ACHN (cell line): ENCODE measurements at regions not wholly inside any gene's neighbourhood (a gene's known extent, or its start where the extent isn't known, plus 50 kb on each side); places are given as distances from the start of the nearest gene placed in this dataset.

Experiments
- DNase-seq: peaks from one replicate; pipeline ENCODE4 v3.0.0-alpha.2; 2015
- in situ Hi-C: cut with HindIII; loops from 2 replicates; pipeline ENCODE4 v1.10.0; 2017; ENCODE audit warnings: low sequenced_read_pairs, low pct_ligation_motif_present, low pct_unique_long_range_greater_than_20kb

DNA sequence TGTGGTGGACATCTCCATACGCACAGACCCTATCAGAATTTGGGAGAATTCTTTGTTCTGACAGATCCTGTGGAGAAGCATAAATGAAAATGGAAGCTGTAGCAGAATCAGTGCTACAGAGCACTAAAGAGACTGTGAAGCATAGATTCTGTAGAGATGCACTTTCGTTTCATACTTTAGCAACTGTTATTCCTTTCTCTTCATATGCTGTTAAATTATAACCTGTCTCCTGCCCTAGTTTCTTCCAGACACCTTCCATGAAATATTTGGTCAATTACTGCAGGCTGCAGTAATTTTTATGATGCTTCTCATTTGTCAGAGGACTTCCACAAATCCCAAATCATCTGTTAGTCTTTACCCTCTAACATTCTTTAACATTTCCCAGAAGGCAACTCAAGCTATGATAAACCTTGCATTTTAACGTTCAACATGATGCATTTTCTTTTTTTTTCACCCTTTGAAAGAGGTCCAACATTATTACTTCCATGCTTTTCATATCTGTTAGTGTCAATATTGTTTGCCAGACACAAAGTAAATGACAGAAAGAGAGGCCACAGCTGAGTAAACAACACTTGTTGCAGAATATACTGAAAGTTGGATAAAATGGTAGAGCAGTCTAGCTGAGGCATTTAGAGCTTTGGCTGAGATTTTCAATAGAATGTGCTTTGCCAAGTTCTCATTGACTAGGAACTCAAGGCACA is 412.7 kb downstream of the LMO7 start:
- no peak for DNase-seq
- in situ Hi-C loops, result no loop called here

DNA sequence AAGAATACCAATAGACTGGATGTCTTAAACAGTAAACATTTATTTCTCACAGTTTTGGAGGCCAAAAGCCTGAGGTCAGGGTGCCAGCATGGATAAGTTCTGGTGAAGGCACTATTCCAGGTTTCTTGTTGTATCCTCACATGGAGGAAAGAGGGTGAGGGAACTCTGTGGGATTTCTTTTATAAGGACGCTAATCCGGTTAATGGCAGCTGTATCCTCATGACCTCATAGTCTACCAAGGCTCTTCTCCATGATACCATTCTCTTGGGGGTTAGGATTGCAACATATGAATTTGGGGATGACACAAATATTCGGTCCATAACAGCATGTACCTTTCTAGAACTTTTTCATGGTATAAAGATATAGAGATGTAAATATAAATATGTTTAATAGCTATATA is 412.0 kb downstream of the LMO7 start:
- DNase-seq, result no peak
- in situ Hi-C loops, result no loop called here

DNA sequence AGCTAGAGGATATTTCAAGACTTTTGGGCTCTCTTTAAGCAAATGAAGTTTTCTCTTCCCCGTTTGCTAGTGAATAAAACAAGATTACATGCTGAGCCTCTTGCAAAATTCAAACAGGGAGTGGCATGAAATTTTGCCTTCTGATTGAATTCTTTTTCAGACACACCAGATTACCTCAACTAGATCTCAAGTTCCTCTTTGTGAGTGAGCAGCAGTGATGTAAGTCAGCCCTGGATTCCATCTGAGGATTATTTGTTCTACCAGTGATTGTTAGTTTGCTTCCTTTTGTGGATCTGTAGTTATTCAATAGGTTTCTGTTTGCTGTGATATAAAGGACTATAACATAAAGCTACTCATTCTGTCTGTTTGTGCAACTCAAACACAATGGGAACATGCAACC is 407.7 kb downstream of the LMO7 start:
- in situ Hi-C loops, result no loop called here
- no peak for DNase-seq

DNA sequence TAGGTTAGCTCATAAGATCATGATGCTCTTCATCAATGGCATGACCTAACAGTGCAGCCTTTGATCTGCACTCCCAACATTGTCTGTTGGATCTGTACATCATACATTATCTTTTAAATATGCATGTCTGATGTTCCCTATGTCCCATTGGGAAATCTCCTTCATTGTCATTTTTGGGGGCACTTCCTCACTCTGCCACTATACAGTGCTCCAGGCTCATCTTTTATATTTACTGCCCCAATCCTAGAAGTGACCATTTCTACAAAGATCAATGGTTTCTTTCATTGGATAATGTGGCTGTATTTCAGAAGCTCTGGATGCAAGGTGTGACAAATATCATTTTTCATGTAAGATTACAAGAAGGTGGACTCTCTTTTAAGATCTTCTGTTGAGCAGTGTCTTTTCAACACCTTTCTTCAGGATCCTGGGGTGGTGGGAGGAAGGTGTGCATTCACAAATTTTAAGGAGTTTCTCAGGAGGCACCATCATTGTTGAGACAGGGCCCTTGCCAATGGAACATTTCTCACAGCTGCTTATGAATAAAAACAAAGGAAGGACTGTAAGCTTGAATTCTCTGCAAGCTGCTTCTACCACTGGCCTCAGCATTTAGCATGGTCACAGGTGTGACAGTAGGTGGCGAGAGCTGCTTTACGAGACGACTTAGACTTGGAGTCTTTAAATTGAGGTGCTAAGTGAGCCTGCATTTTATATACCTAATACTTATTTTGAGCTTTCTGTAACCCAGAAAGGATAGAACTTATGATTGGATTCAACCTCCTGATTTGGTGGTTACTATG is 403.0 kb downstream of the LMO7 start:
- peak; percentile 4 for DNase-seq
- in situ Hi-C loops, result no loop called here

DNA sequence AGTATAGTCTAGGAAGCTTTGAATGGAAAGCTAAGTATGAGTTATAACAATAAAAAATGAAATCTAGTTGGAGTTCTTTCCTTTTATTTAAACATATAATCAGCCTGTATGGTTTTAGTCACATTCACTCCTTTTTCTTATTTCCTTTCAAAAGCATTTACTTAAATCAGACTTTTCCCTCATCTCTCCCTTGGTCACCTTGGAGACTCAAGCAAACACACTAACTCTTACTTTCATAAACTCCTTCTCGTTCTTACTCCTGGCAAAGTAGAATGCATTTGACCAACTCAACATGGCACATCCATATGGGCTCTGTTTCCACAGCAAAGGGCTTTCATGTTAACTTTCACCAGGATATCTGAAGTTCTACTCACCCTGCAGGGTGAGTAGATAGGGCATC is 400.0 kb downstream of the LMO7 start:
- no peak for DNase-seq
- in situ Hi-C loops, result no loop called here

DNA sequence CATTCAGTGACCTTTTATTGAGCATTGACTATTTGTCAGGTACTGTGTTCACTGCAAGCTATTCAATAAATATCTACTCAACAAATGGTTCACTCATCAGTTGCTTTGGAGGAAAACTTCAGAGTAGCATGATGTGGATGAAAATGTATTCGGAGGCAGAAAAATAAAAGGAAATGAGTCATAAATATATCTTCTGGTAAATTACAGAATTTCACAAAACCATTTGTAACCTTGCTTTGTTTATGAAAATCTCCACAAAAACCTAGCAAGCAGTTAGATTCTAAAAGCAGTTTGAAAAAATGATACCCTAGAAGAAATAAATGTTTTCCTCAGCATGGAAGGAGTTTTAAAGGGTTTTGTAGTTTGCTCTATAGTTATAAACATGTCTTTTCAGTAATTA is 399.6 kb downstream of the LMO7 start:
- in situ Hi-C loops, result no loop called here
- no peak for DNase-seq

DNA sequence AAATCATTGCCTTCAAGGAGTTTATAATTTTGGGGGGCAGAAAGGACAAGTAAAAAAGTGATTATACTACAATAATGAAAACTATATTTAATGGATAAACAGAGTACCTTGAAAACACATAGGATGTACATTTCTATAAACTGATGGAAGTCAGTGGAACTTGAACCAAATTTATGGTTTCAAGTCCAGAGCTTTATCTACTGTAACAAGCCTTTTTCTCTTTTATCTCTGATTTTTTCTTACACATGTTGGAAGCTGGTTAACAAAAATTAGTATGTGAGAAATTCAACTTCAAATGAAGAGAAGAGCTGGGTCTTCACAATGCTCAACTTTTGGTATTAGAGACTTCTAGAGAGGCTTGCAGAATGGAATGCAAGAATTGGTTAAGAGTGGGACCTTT is 393.6 kb downstream of the LMO7 start:
- no peak for DNase-seq
- in situ Hi-C loops, result no loop called here

DNA sequence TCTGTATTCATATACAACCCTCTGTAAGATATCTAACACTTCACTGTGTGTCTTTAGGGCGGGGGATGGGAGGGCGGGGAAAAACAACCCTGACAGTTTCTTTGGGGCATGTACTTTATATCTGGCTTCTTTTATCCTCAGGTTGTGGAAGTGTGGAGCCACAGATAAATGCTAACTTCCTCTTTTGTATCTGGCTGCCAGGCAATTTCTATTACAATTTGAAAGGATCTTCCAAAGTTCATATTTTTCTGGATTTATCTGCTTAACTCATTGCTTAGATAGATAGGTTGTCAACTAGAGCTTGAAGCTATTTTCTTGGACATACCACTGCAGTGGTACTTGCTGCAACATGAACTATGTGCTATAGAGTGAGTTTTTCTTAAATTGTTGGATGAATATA is 393.0 kb downstream of the LMO7 start:
- DNase-seq, result no peak
- in situ Hi-C loops, result no loop called here

DNA sequence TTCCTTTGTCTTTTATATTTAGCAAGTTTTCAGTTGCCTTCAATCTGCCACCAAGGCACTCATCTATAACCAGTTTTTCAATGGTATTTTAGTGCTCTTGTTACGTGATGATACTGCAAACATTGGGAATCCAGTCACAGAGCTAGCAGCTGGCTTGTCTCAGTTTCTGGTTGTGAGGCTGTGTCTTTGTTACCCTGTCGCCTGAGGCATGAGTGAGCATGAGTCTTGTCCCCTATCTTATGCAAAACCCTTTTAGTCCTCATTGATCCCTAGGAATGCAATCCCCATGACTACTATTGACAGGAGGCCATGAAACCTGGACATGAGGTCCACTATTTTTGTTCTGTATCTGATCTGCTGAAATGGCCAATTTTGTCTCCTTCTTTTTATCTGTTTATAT is 391.0 kb downstream of the LMO7 start:
- DNase-seq, result no peak
- in situ Hi-C loops, result no loop called here

DNA sequence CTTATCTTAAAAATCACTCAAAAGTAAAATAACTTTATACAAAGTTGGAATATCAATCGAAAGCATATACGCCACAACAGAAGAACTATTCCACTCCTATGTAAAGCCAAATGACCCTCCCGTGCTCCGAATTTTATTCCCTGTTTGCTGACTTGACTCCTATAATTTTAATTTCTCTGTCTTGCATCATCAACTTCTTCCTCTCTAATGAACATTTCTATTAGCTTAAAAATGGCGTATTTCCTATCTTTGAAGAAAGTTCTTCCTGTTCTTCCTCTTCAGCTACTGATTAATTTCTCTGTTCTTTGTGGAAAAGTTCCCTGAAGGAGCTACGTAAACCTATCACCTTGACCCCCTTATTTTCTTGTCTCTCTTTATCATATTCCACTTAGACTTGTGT is 389.3 kb downstream of the LMO7 start:
- in situ Hi-C loops, result no loop called here
- no peak for DNase-seq

DNA sequence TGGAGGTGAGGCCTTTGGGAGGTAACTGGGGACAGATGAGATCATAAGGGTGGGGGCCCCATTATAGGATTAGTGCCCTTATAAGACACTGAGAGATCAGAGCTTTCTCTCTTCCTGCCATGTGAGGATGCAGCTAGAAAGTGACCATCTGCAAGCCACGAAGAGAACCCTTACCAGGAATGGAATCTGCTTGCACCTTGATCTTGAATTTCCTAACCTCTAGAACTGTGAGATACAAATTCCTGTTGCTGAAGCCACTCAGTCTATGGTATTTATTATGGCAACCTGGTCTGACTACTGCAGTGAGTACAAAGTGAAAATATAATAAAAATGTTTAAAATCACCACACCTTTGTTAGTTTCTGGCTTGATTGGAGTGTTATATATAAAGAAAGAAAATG is 388.0 kb downstream of the LMO7 start:
- in situ Hi-C loops, result no loop called here
- DNase-seq, result no peak

DNA sequence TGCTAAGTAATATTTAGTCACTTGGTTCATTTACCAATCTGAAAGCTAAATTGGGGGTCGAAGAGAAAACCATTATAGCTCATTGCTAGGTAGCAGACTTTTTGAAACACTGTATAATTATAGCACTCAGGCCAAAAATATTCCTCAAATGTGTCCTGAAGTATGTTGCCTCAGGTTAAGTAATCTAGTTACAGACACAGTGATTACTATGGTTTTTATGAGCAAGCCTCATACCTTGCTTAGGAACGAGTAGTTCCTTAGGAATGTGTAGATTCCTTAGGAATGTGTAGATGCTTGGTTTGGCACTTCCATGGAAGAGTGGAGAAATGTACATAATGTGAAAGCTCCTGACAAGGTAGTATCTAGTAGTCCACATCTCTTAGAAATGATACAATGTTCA is 387.5 kb downstream of the LMO7 start:
- DNase-seq, result no peak
- in situ Hi-C loops, result no loop called here

DNA sequence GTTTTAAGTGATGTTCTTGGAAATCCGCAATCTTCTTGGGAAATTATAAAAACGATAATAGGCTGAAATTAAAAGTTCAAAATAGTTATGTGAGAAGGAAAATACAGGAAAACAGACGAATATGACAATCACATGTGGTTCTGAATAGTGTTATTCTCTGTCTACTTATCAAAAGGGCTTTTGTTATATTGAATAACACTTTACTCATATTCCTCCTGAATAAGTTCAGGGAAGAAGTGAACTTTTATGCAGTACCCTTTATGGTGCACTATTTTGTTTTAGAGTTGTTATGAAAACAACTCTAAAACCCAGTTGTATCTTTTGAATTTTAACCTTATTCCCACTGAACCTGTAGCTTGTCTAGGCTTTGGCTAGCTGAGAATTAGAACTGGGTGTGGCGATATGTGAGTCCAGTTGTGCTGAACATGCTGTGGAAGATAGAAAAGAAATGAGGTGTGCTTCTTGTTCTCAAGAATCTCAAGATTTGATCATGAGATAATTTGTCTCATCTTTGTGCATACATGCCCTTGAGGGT is 384.4 kb downstream of the LMO7 start:
- no peak for DNase-seq
- in situ Hi-C loops, result no loop called here

DNA sequence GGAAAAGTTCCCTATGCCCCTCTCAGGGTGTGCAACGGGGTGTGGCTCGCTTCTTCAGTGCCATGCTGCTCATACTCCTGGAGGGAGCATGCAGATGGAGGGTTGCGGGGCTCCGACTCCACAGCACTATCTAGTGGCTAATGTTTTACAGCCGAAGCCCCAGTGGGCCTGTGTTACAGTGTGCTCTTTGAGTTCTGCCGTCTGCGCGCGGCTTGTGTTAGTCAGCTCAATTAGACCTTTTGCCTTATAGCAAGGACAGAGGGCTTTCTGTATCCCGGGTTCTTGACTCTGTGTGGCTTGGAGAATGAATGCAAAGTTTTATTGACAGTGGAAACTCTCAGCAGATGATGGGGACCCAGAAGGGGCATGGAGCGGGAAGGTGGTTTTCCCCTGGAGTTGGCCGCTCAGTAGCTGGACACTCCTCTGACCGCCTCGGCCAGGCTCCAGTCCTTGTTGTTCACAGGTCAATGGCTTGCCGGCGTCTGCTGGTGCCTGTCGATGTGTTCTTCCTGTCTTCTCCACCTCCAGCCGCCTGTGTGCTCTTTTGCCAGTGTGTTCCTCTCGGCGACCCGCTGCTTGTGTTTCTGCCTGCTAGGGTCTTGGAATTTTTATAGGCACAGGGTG is 383.4 kb downstream of the LMO7 start:
- in situ Hi-C loops, result no loop called here
- DNase-seq, result peak; percentile 7

DNA sequence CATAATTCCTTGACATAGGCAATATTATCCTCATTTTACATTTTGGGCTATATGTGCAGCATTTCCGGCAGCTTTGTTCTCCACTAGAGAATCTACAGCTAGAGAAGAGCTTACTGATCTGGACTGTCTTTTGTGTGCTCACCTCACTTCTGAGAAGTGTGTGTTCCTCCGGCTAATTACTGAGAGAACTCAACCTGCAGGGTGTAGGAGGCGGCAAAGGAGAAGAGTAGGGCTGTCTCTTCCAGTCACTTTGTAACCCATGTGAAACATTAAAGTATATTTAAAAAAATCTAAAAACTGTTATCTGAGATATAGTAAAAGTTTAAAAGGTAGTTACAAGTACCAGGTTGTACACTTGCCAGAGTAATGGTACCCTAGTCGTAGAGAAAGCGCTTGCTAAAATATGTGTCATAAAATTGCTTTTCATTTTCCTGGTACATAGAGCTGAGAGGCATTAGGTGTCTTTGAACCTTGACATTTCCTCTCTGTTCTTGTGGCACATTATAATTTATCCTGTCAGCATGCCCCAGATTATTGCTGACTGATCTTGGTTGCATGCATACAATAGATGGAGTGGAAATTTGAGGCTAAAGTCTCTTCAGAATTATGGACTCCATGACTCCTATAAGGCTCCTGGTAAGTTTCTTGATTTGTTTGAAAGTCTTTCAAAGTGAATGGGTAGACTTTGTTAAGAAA is 381.9 kb downstream of the LMO7 start:
- DNase-seq, result no peak
- in situ Hi-C loops, result no loop called here

DNA sequence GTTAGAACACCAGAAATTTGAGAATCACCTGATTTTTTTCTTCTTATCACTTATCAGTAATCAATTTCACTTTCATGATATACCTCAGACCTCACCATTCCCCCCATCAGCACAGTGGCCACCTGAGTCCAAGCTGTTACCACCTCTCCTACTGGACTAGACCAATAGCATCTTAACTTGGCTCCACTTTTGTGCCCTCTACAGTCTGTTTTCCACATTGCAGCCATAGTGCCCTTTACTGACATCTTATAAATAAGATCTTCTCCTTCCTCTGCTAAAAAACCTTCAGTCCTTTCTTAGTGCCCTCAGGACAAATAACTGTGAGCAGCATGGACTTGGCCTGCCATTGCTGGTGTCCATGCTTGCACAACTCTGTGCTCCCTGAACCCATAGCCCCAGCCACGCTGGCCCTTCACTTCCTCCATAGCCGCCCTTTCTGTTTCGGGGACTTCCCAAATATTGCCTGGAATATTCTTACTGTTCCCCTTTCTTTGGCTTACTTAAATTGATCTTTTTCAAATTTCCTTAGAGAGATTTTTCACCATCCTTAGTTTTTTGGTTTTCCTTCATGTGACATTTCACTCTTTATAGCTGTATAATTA is 380.8 kb downstream of the LMO7 start:
- DNase-seq, result peak; percentile 47
- in situ Hi-C loops, result no loop called here

DNA sequence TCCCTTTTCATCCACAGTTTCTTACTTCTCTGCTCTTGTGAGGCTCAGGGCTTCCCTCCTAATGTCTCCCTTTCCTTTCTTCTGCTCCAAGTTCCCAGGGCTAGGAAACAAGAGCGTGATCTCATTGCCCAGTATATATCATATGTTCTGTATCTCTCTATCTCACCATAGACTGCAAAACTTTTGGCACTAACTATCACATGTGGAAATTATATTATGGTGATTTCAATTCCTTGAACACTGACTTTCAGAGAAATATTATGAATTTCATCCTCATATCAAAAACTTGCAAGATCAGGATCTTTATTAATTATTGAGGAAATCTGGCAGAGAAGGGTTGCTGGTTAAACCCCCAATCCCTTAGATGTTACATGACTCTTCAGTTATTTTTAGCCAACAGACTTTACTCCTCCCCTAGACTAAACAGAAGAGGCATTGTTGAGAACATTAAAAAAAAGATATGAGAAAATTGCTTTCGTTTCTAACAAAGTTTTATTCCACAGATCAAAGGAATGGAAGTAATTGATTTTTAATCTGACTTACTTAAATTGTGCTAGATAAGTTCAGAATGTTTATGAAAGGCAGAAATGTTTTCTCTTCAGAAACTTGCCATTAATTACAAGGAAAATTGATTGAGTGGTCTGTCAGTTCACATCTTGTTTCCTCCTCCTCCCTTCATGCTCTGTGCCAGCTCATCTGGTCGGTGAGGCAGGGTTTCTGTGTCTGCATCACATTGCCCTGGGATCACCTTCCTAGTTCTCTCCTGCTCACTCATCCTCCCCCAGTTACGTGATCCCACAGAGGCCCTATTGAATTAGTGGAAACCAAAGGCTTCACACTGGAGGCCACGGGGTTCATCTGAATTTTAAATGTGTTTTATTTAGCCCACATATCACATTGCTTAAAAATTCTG is 378.5 kb downstream of the LMO7 start:
- in situ Hi-C loops, result no loop called here
- DNase-seq, result no peak
